Common myeloid progenitor, CD34-positive (primary cell): ENCODE measurements at regions not wholly inside any gene's neighbourhood (a gene's known extent, or its start where the extent isn't known, plus 50 kb on each side); places are given as distances from the start of the nearest gene placed in this dataset.
A peak's percentile ranks its signal among the peaks of the same experiment; 100 is the strongest.

ENCODE experiments used
- CTCF ChIA-PET: fragments of 350-600 bp; sonication (Branson Sonifier 250); formaldehyde crosslinking; loops from one replicate; lab custom pipeline; 2021; ENCODE audit warnings: antibody characterized with exemption; lab: Charles Lee
- POLR2A ChIA-PET: fragments of 350-600 bp; sonication (Branson Sonifier 250); formaldehyde crosslinking; loops from one replicate; lab custom pipeline; 2021; ENCODE audit warnings: antibody characterized with exemption; lab: Charles Lee
- DNase-seq, 3 donors: peaks; one replicate each; pipeline versions ENCODE4 v3.0.0 to v3.0.0-alpha.2; 2013
- H3K27ac ChIP-seq, 2 experiments: 1 replicate in 1 of 2; 2 replicates in 1 of 2; pipeline ENCODE4 v1.7.0; 2013; ENCODE audit warnings: inconsistent platforms in 2 of 2, low read length in 2 of 2, mild to moderate bottlenecking in 2 of 2, low read depth in 1 of 2, moderate library complexity in 1 of 2; ENCODE audit not compliant: severe bottlenecking in 2 of 2, insufficient read depth in 1 of 2, poor library complexity in 1 of 2
- H3K27me3 ChIP-seq, 5 experiments: replicated peaks in 2 of 5; 1 replicate in 3 of 5; 2 replicates in 2 of 5; pipeline versions ENCODE4 v1.6.1 to v1.7.0; 2013; ENCODE audit warnings: low read length in 4 of 5, mild to moderate bottlenecking in 2 of 5, moderate library complexity in 2 of 5, inconsistent platforms in 1 of 5; ENCODE audit not compliant: insufficient read depth in 5 of 5, control insufficient read depth in 4 of 5
- H3K36me3 ChIP-seq, 4 experiments: 1 replicate in 2 of 4; 2 replicates in 2 of 4; pipeline versions ENCODE4 v1.6.1 to v1.7.0; 2013; ENCODE audit warnings: low read length in 3 of 4, control low read depth in 1 of 4, mild to moderate bottlenecking in 1 of 4; ENCODE audit not compliant: control insufficient read depth in 4 of 4, insufficient read depth in 4 of 4
- H3K4me1 ChIP-seq, 4 experiments: 1 replicate in 3 of 4; 2 replicates in 1 of 4; pipeline versions ENCODE4 v1.6.1 to v1.7.1; 2013; ENCODE audit warnings: low read length in 3 of 4, mild to moderate bottlenecking in 3 of 4, control low read depth in 1 of 4, inconsistent platforms in 1 of 4, moderate library complexity in 1 of 4; ENCODE audit not compliant: control insufficient read depth in 4 of 4, insufficient read depth in 4 of 4; ENCODE audit errors: control extremely low read depth in 1 of 4
- H3K4me3 ChIP-seq, 7 experiments: 1 replicate in 4 of 7; 2 replicates in 3 of 7; pipeline versions ENCODE4 v1.5.1 to v1.7.0; 2013; ENCODE audit warnings: mild to moderate bottlenecking in 7 of 7, low read length in 6 of 7, moderate library complexity in 6 of 7, inconsistent platforms in 2 of 7, low read depth in 2 of 7, control low read depth in 1 of 7; ENCODE audit not compliant: insufficient read depth in 4 of 7, control insufficient read depth in 1 of 7; ENCODE audit errors: extremely low read depth in 1 of 7
- H3K9me3 ChIP-seq, 5 experiments: 1 replicate in 4 of 5; 2 replicates in 1 of 5; pipeline versions ENCODE4 v1.6.1 to v1.7.1; 2013; ENCODE audit warnings: low read length in 4 of 5, mild to moderate bottlenecking in 2 of 5, inconsistent platforms in 1 of 5, low read depth in 1 of 5, moderate library complexity in 1 of 5; ENCODE audit not compliant: control insufficient read depth in 4 of 5, insufficient read depth in 2 of 5; ENCODE audit errors: control extremely low read depth in 1 of 5
- WGBS: methylation state at CpG from one replicate; pipeline ENCODE4 v1.1.5; 2013; ENCODE audit not compliant: insufficient coverage; 5-methylcytosine and 5-hydroxymethylcytosine counted together

GRCh38 chr17:37824534-37825485, 80.0 kb upstream of the HNF1B start:
- WGBS, result 53% methylated on average over 9 of the region's 13 CpGs
- H3K9me3 ChIP-seq, result no peaks in the 10 kb centered on the region
- DNase-seq, result no peak
- H3K4me3 ChIP-seq, result no peak overlapping the region
- ChIA-PET POLR2A (interaction anchor here (1.8 kb wide), 1 partner anchor 9 kb away, joined by 4 read pairs; no protein-coding TSS in a partner anchor), CTCF (interaction anchor here (0.7 to 2.4 kb wide), 2 partner anchors 8 to 19 kb away, joined by 3 to 14 read pairs; no protein-coding TSS in a partner anchor)
- peaks cover 26 to 71% (median 66%) of the 10 kb centered on the region in 4 experiments for H3K4me1 ChIP-seq
- H3K36me3 ChIP-seq, result no peaks in the 10 kb centered on the region
- no peak overlapping the region for H3K27ac ChIP-seq
- no peaks in the 10 kb centered on the region for H3K27me3 ChIP-seq

GRCh38 chr17:37823996-37824395, 79.1 kb upstream of the HNF1B start:
- ChIA-PET CTCF (no interaction called here), POLR2A (interaction anchor here (1.8 kb wide), 1 partner anchor 8 kb away, joined by 4 read pairs; no protein-coding TSS in a partner anchor)
- Histone ChIP-seq H3K36me3 (no peaks in the 10 kb centered on the region), H3K4me3 (no peak overlapping the region), H3K27me3 (no peaks in the 10 kb centered on the region), H3K9me3 (no peaks in the 10 kb centered on the region), H3K4me1 (peaks cover 29 to 71% (median 64%) of the 10 kb centered on the region in 4 experiments), H3K27ac (no peak overlapping the region)
- DNase-seq, result no peak

GRCh38 chr17:37820995-37821713, 76.3 kb upstream of the HNF1B start:
- CTCF ChIA-PET, result interaction anchor here (0.9 to 1.3 kb wide), 3 partner anchors 23 to 51 kb away, joined by 3 to 5 read pairs (median 5); no protein-coding TSS in a partner anchor
- H3K36me3 ChIP-seq, result no peaks in the 10 kb centered on the region
- no peaks in the 10 kb centered on the region for H3K27me3 ChIP-seq
- no peak overlapping the region for H3K27ac ChIP-seq
- H3K9me3 ChIP-seq, result no peaks in the 10 kb centered on the region
- peaks cover 18 to 54% (median 49%) of the 10 kb centered on the region in 4 experiments for H3K4me1 ChIP-seq
- 100% methylated on average over 4 of the region's 5 CpGs for WGBS
- no peak overlapping the region for H3K4me3 ChIP-seq
- DNase-seq, result no peak
- POLR2A ChIA-PET, result no interaction called here

GRCh38 chr17:37820313-37820994, 75.6 kb upstream of the HNF1B start:
- WGBS, result 46% methylated on average over 4 of the region's 4 CpGs
- DNase-seq, result peak in 1 of 3 donors; percentile 56

GRCh38 chr17:37818689-37819088, 73.8 kb upstream of the HNF1B start:
- Histone ChIP-seq H3K36me3 (no peaks in the 10 kb centered on the region), H3K9me3 (no peaks in the 10 kb centered on the region), H3K4me1 (peaks cover 16 to 37% (median 29%) of the 10 kb centered on the region in 4 experiments), H3K4me3 (no peak overlapping the region), H3K27me3 (no peaks in the 10 kb centered on the region), H3K27ac (no peak overlapping the region)
- ChIA-PET POLR2A (no interaction called here), CTCF (interaction anchor here (0.7 to 3.3 kb wide), 5 partner anchors 7 to 114 kb away, joined by 3 to 14 read pairs (median 4); no protein-coding TSS in a partner anchor)
- 63% methylated on average over 3 of the region's 3 CpGs for WGBS
- peak in 2 of 3 donors; percentile 42 to 48 for DNase-seq

More at GRCh38 chr17:37820313-37820994, 75.6 kb upstream of the HNF1B start:
- peak overlapping the region in 1 of 2 experiments; percentile 57 for H3K27ac ChIP-seq
- H3K36me3 ChIP-seq, result no peaks in the 10 kb centered on the region
- peak overlapping the region in 1 of 7 experiments; percentile 33 for H3K4me3 ChIP-seq
- H3K4me1 ChIP-seq, result peaks cover 16 to 50% (median 44%) of the 10 kb centered on the region in 4 experiments
- ChIA-PET POLR2A (interaction anchor here (0.6 kb wide), 2 partner anchors 25 to 170 kb away, joined by 3 to 8 read pairs; no protein-coding TSS in a partner anchor), CTCF (interaction anchor here (0.8 to 1.3 kb wide), 2 partner anchors 14 to 23 kb away, joined by 3 to 5 read pairs; no protein-coding TSS in a partner anchor)
- H3K27me3 ChIP-seq, result no peaks in the 10 kb centered on the region
- no peaks in the 10 kb centered on the region for H3K9me3 ChIP-seq

GRCh38 chr17:37816950-37817349, 72.1 kb upstream of the HNF1B start:
- no peaks in the 10 kb centered on the region for H3K36me3 ChIP-seq
- H3K9me3 ChIP-seq, result no peaks in the 10 kb centered on the region
- peaks cover 0 to under 1% (median 0%) of the 10 kb centered on the region in 5 experiments for H3K27me3 ChIP-seq
- 0% methylated on average over 2 of the region's 2 CpGs for WGBS
- H3K4me1 ChIP-seq, result peaks cover 16 to 37% (median 29%) of the 10 kb centered on the region in 4 experiments
- CTCF ChIA-PET, result interaction anchor here (0.9 to 3.3 kb wide), 11 partner anchors 9 to 289 kb away, joined by 3 to 14 read pairs (median 7); no protein-coding TSS in a partner anchor
- POLR2A ChIA-PET, result no interaction called here
- H3K4me3 ChIP-seq, result no peak overlapping the region
- no peak overlapping the region for H3K27ac ChIP-seq
- no peak for DNase-seq
